HG03558 (cell line): ENCODE measurements at regions not wholly inside any gene's neighbourhood (a gene's known extent, or its start where the extent isn't known, plus 50 kb on each side); places are given as distances from the start of the nearest gene placed in this dataset.
"Not testable (repeated sequence)": the region's sequence is repeated elsewhere in the genome, so short reads cannot be mapped to it uniquely, and the experiment has no call there.

ENCODE experiments used
- ATAC-seq: cut with Tn5 transposase; IDR thresholded peaks from one replicate; pipeline ENCODE4 v1.9.1; 2021; ENCODE audit warnings: moderate number of reproducible peaks; ENCODE audit not compliant: unreplicated experiment; ENCODE audit errors: extremely low read depth

DNA sequence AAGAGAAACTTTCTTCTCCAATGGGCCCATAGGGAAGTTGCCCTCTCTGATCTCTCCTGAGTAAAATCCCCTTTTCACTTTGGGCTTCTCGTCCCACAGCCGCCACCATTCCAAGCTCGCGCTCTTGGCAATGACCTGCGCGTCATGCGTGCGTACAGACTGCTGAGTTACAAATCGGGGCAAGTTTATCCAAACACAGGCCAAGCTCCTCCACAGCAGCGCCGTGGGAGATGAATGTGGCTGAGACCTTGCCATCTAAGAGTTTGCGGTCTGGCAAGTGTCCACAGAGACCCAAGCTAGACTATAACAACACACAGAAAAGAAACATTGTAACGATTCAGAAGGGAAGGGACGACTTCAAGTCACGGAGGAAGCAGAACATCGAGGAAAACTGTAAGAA, 116.3 kb upstream of the SOD1 start:
- no peak for ATAC-seq

DNA sequence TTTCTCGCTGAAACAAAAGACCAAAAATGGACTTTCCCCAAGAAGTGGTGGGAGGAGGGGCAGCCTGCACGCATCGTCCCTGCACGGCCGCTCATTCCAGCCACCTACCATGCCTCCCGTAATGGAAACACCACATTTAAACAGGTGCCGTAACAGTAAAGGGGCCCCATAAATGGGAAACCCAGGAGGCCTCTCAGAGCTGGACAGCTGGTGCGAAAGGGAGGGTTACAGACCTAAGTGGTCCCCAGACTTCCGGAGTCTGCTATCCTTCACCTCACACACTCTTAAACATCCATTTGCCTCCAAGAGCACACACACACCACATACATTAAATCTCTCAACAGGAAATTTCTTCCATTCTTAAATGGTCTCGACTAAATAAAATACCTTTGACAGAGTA, 120.7 kb upstream of the SOD1 start:
- no peak for ATAC-seq

- ATAC-seq: no peak
Observed at GRCh38 chr21:31537872-31538576, 121.5 kb upstream of the SOD1 start.

DNA sequence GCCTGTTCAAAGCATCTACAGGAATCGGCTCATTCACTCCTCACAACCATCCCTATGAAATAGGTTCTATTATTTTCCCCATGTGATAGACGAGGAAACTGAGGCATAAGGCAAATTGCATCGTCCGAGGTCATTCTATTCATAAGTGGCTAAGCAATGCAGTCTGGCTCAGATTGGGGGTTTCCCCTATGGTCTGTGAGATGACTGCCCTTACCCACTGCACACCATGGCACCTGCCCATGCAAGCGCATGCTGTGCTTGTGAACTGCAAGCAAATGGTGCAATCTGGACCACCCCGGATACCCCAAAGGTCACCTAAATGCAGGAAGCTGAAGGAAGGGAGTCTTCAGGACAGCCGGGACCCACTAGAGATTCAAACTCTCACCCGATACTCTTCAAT, 123.4 kb upstream of the SOD1 start:
- no peak for ATAC-seq

DNA sequence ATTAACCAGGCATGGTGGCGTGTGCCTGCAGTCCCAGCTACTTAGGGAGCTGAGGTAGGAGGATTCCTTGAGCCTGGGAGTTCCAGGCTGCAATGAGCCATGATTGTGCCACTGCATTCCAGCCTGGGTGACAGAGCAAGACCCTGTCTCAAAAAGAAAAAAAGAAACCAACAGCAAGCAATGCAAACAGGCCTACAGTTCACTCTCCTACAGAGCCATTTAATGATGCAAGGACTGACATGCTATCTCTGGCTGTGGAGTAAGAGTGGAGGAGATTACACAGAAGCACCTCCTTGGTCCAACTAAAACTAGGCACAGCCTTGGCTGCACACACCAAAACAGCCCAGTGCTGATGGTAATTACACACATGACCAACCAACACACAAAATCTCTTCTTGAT, 127.5 kb upstream of the SOD1 start:
- ATAC-seq: no peak

- no peak for ATAC-seq
Observed at GRCh38 chr21:31530897-31531705, 128.4 kb upstream of the SOD1 start.

GRCh38 chr21:31530364-31530763, 129.1 kb upstream of the SOD1 start:
- ATAC-seq: no peak

DNA sequence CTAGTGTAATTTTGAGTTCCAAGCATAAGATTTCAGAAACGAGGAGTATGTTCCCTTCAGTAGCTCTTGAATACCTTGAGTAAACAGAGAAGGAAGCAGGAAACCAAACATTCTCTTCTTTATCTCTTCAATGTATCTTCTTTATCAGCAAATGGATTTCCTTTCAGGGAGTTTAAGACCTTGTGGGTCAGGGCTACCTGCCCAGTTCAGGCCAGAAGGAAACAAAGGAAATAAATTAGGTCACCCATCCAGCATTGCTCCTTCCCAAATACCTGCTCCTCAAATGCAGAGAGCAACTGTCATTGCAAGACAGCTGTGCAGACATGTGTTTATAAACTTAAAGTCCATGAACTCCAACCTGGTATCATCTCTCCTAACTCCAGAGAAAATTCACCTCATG, 130.1 kb upstream of the SOD1 start:
- ATAC-seq: no peak

GRCh38 chr21:31526040-31526439, 133.5 kb upstream of the SOD1 start:
- no peak for ATAC-seq

GRCh38 chr21:31524140-31524539, 135.4 kb upstream of the SOD1 start:
- ATAC-seq: no peak

DNA sequence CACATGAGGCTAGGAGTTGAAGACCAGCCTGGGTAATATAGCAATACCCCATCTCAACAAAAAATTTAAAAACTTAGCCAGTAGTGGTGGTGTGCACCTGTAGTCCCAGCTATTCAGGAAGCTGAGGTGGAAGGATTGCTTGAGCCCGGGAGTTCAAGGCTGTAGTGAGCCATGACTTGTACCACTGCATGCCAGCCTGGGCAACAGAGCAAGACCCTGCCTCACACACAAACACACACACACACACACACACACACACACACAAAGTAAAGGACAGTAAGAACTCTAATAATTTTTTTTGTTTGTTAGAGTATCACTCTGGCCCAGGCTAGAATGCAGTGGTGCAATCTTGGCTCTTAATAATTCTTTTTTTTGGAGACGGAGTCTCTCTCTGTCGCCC, 138.0 kb upstream of the SOD1 start:
- no peak for ATAC-seq

- no peak for ATAC-seq
Observed at GRCh38 chr21:31520561-31521098, 138.9 kb upstream of the SOD1 start.

DNA sequence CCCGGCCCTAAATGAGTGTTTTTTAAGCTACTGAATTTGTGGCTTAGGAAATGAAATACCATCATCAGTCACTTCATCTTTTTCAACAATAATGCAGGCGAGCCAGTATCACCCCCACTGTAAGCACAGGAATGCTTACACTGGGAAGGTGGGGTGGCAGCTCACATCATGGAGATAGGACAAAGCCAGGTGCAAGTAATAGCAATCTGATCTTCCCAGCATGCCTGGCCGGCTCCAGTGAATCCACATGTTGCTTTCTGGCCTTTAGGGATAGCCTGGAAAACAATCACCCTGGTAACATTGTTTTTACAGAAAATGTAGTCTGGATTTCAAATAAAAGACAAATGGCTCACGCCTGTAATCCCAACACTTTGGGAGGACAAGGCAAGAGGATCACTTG, 140.9 kb upstream of the SOD1 start:
- no peak for ATAC-seq

- ATAC-seq: no peak
Observed at GRCh38 chr21:31517664-31518414, 141.7 kb upstream of the SOD1 start.

- no peak for ATAC-seq
Observed at GRCh38 chr21:31515253-31515652, 144.2 kb upstream of the SOD1 start.

- ATAC-seq: no peak
Observed at GRCh38 chr21:31514598-31514997, 144.9 kb upstream of the SOD1 start.

DNA sequence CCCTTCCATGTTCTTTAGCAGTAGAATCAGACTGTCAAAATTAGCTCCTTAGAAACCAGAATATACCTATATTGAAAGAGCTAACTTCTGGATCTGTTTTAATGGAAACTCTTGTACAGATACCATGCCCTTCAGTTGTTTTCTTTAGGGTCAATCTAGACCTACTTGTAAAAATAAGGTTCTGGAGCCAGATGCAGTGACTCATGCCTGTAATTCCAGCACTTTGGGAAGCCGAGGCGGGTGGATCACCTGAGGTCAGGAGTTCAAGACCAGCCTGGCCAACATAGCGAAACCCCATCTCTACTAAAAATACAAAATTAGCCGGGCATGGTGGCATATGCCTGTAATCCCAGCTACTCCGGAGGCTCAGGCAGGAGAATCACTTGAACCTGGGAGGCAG, 146.0 kb upstream of the SOD1 start:
- not testable (repeated sequence) for ATAC-seq

DNA sequence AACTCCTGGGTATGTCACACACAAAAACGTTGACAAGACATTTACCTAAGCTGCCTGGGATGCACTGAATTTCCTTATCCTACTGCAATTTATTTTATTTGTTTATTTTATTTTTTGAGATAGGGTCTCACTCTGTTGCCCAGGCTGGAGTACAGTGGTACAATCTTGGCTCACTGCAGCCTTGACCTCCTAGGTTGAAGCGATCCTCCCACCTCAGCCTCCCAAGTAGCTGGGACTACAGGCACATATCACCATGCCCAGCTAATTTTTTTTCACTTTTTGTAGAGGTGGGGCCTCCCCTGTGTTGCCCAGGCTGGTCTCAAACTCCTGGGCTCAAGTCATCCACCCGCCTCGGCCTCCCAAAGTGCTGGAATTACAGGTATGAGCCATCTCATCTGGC, 147.5 kb upstream of the SOD1 start:
- not testable (repeated sequence) for ATAC-seq

DNA sequence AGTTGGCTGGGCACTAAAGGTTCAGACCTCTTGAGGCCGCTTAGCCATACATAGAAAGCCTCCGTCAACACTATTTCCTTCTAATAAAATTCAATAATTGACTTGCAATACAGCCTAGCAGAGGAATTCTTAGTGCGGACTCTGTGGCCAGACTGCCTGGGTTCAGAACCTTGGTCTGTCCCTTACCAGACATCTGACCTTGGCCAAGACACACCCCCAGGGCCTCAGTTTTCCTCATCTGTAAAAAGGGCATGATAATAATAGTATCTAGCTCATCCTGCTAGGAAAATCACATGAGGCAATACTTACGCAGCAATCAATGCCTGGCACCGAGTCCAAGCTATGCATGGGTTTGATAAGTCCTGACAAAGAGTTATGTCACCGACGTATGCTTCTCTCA, 148.2 kb upstream of the SOD1 start:
- ATAC-seq: no peak

- no peak for ATAC-seq
Observed at GRCh38 chr21:31509194-31510017, 150.1 kb upstream of the SOD1 start.
